H9 (cell line): ENCODE measurements at regions not wholly inside any gene's neighbourhood (a gene's known extent, or its start where the extent isn't known, plus 50 kb on each side); places are given as distances from the start of the nearest gene placed in this dataset.

Experiments
- DNase-seq: peaks from one replicate; pipeline ENCODE4 v3.0.0-alpha.2; 2017
- H2AFZ ChIP-seq: one replicate; pipeline ENCODE4 v1.6.1; 2013; ENCODE audit warnings: mild to moderate bottlenecking, low read length, control low read depth, moderate library complexity
- H2AK5ac ChIP-seq: 2 replicates; pipeline ENCODE4 v1.6.1; 2013; ENCODE audit warnings: low read length, control low read depth, mixed read lengths; ENCODE audit not compliant: insufficient read length
- H2BK120ac ChIP-seq: one replicate; pipeline ENCODE4 v1.6.1; 2013; ENCODE audit warnings: low read depth, mild to moderate bottlenecking, low read length, control low read depth, inconsistent platforms; ENCODE audit not compliant: poor library complexity, severe bottlenecking
- H2BK12ac ChIP-seq: 2 replicates; pipeline ENCODE4 v1.6.1; 2013; ENCODE audit warnings: low read length, control low read depth, mixed read lengths, low read depth; ENCODE audit not compliant: insufficient read length
- H2BK15ac ChIP-seq: 2 replicates; pipeline ENCODE4 v1.6.1; 2013; ENCODE audit warnings: low read depth, low read length, control low read depth
- H2BK20ac ChIP-seq: one replicate; pipeline ENCODE4 v1.6.1; 2013; ENCODE audit warnings: low read depth, mild to moderate bottlenecking, low read length, control low read depth, inconsistent platforms; ENCODE audit not compliant: poor library complexity, severe bottlenecking
- H2BK5ac ChIP-seq: 2 replicates; pipeline ENCODE4 v1.6.1; 2013; ENCODE audit warnings: low read length, control low read depth, mixed read lengths; ENCODE audit not compliant: insufficient read length
- H3K14ac ChIP-seq: 2 replicates; pipeline ENCODE4 v1.6.1; 2013; ENCODE audit warnings: low read length, control low read depth; ENCODE audit not compliant: insufficient read depth
- H3K18ac ChIP-seq: 2 replicates; pipeline ENCODE4 v1.6.1; 2013; ENCODE audit warnings: low read depth, mild to moderate bottlenecking, mixed read lengths, low read length, control low read depth; ENCODE audit not compliant: insufficient read length
- H3K23ac ChIP-seq: 2 replicates; pipeline ENCODE4 v1.6.1; 2013; ENCODE audit warnings: low read length, control low read depth, mixed read lengths, low read depth; ENCODE audit not compliant: insufficient read length
- H3K23me2 ChIP-seq: 2 replicates; pipeline ENCODE4 v1.6.1; 2013; ENCODE audit warnings: low read depth, mild to moderate bottlenecking, mixed read lengths, low read length, control low read depth; ENCODE audit not compliant: insufficient read length, poor library complexity, severe bottlenecking
- H3K27ac ChIP-seq: 2 replicates; pipeline ENCODE4 v1.5.1; 2013; ENCODE audit warnings: low read length, control low read depth, mixed read lengths, low read depth; ENCODE audit not compliant: insufficient read length
- H3K27me3 ChIP-seq: 2 replicates; pipeline ENCODE4 v1.6.1; 2013; ENCODE audit warnings: low read length, control low read depth, inconsistent platforms; ENCODE audit not compliant: insufficient read depth
- H3K4ac ChIP-seq: 2 replicates; pipeline ENCODE4 v1.6.1; 2013; ENCODE audit warnings: low read depth, mild to moderate bottlenecking, control low read depth, inconsistent platforms, low read length, moderate library complexity
- H3K4me1 ChIP-seq: 2 replicates; pipeline ENCODE4 v1.6.1; 2013; ENCODE audit warnings: low read length, control low read depth, inconsistent platforms; ENCODE audit not compliant: insufficient read depth
- H3K4me2 ChIP-seq: 2 replicates; pipeline ENCODE4 v1.6.1; 2013; ENCODE audit warnings: low read length, control low read depth, mixed read lengths; ENCODE audit not compliant: insufficient read length, insufficient read depth
- H3K56ac ChIP-seq: 2 replicates; pipeline ENCODE4 v1.6.1; 2013; ENCODE audit warnings: low read depth, mild to moderate bottlenecking, mixed read lengths, low read length, control low read depth; ENCODE audit not compliant: insufficient read length
- H3K79me1 ChIP-seq: 2 replicates; pipeline ENCODE4 v1.6.1; 2013; ENCODE audit warnings: low read depth, mild to moderate bottlenecking, moderate library complexity, low read length, control low read depth, inconsistent platforms; ENCODE audit not compliant: insufficient read depth, poor library complexity, severe bottlenecking
- H3K79me2 ChIP-seq: 2 replicates; pipeline ENCODE4 v1.6.1; 2013; ENCODE audit warnings: low read length, control low read depth, inconsistent platforms; ENCODE audit not compliant: insufficient read depth
- H3K9ac ChIP-seq: 2 replicates; pipeline ENCODE4 v1.6.1; 2013; ENCODE audit warnings: low read length, control low read depth, mixed read lengths; ENCODE audit not compliant: insufficient read length; ENCODE audit errors: extremely low read depth
- H3K9me3 ChIP-seq: one replicate; pipeline ENCODE4 v1.6.1; 2013; ENCODE audit warnings: low read depth, low read length, inconsistent platforms; ENCODE audit not compliant: control insufficient read depth
- H3T11ph ChIP-seq: one replicate; pipeline ENCODE4 v1.6.1; 2013; ENCODE audit warnings: mild to moderate bottlenecking, low read length, control low read depth, inconsistent platforms
- H4K20me1 ChIP-seq: one replicate; pipeline ENCODE4 v1.6.1; 2013; ENCODE audit not compliant: control insufficient read depth, insufficient read length, insufficient read depth
- H4K5ac ChIP-seq: 2 replicates; pipeline ENCODE4 v1.6.1; 2013; ENCODE audit warnings: low read depth, mild to moderate bottlenecking, mixed read lengths, low read length, control low read depth; ENCODE audit not compliant: insufficient read length
- H4K8ac ChIP-seq: replicated peaks from 2 replicates; pipeline ENCODE4 v1.6.1; 2013; ENCODE audit warnings: low read length, control low read depth, mixed read lengths, low read depth; ENCODE audit not compliant: insufficient read length
- H4K91ac ChIP-seq: 2 replicates; pipeline ENCODE4 v1.6.1; 2013; ENCODE audit warnings: low read depth, mild to moderate bottlenecking, moderate library complexity, mixed read lengths, low read length, control low read depth; ENCODE audit not compliant: insufficient read length
- H3K27ac Mint-ChIP-seq, 3 experiments: 2 replicates in 2 of 3; 3 replicates in 1 of 3; pipeline ENCODE4 v1.8.0; 2020 to 2021; ENCODE audit warnings: mixed read lengths in 3 of 3, mild to moderate bottlenecking in 1 of 3, moderate library complexity in 1 of 3
- H3K27me3 Mint-ChIP-seq: 2 replicates; pipeline ENCODE4 v1.8.0; 2021; ENCODE audit warnings: low read depth, mild to moderate bottlenecking, moderate library complexity, mixed read lengths
- H3K36me3 Mint-ChIP-seq, 3 experiments: 2 replicates in 2 of 3; 3 replicates in 1 of 3; pipeline ENCODE4 v1.8.0; 2020 to 2021; ENCODE audit warnings: low read depth in 3 of 3, mixed read lengths in 3 of 3; ENCODE audit not compliant: insufficient read depth in 1 of 3
- H3K4me1 Mint-ChIP-seq, 2 experiments: 2 replicates each; pipeline ENCODE4 v1.8.0; 2020; ENCODE audit warnings: mixed read lengths in 2 of 2
- H3K4me3 Mint-ChIP-seq, 2 experiments: 2 replicates in 1 of 2; 3 replicates in 1 of 2; pipeline ENCODE4 v1.8.0; 2020 to 2021; ENCODE audit warnings: mild to moderate bottlenecking in 2 of 2, mixed read lengths in 2 of 2, moderate library complexity in 1 of 2
- H3K9me3 Mint-ChIP-seq, 2 experiments: 2 replicates in 1 of 2; 3 replicates in 1 of 2; pipeline ENCODE4 v1.8.0; 2020; ENCODE audit warnings: mild to moderate bottlenecking in 2 of 2, mixed read lengths in 2 of 2, moderate library complexity in 1 of 2
- WGBS: extraction: QIAGEN DNeasy Blood & Tissue Kit; methylation state at CpG from one replicate; pipeline ENCODE4 v1.1.7; 2013; ENCODE audit warnings: missing lambda C conversion rate, low lambda C conversion rate, mixed read lengths; ENCODE audit not compliant: insufficient read length; ENCODE audit errors: extremely low coverage; 5-methylcytosine and 5-hydroxymethylcytosine counted together
- TF ChIP-seq, protein P1 (sequence below): fragments of 200-600 bp; sonication (generic); conservative IDR thresholded peaks from 3 replicates; pipeline ENCODE4 v1.8.0; 2021; ENCODE audit warnings: antibody characterized with exemption, mild to moderate bottlenecking

DNA sequence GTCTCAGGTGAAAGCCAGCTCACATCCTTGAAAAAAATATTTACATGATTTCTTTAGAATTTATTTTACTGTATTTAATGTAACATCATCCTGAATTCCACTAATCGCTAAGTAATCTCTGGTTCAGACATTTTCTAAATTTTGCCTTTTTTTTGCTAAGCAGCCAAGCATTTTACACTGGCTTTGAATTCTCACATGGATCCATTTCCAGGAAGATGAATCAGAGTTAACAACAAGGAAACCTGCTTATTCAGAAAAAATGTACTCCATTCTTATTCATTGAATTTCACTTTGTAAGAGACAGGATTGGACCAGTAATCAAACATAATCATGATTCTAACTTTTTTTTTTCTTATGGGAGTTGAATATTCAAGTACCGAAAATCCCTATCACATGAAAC, 1785.1 kb upstream of the FLRT2 start:
- H3K4me1 ChIP-seq: no peaks in the 10 kb centered on the region
- TF ChIP-seq, protein P1, sequence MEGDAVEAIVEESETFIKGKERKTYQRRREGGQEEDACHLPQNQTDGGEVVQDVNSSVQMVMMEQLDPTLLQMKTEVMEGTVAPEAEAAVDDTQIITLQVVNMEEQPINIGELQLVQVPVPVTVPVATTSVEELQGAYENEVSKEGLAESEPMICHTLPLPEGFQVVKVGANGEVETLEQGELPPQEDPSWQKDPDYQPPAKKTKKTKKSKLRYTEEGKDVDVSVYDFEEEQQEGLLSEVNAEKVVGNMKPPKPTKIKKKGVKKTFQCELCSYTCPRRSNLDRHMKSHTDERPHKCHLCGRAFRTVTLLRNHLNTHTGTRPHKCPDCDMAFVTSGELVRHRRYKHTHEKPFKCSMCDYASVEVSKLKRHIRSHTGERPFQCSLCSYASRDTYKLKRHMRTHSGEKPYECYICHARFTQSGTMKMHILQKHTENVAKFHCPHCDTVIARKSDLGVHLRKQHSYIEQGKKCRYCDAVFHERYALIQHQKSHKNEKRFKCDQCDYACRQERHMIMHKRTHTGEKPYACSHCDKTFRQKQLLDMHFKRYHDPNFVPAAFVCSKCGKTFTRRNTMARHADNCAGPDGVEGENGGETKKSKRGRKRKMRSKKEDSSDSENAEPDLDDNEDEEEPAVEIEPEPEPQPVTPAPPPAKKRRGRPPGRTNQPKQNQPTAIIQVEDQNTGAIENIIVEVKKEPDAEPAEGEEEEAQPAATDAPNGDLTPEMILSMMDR: no peak
- H3K79me1 ChIP-seq: no peaks in the 10 kb centered on the region
- no peak overlapping the region for H2AK5ac ChIP-seq
- H4K5ac ChIP-seq: no peak overlapping the region
- H3K4me2 ChIP-seq: no peak overlapping the region
- no peak overlapping the region for H3T11ph ChIP-seq
- no peak overlapping the region for H2BK120ac ChIP-seq
- peaks cover 0 to 4% of the 10 kb centered on the region in 2 experiments; a peak in 1 of 5 replicates for H3K9me3 Mint-ChIP-seq
- no peak for DNase-seq
- no peaks in the 10 kb centered on the region for H3K9me3 ChIP-seq
- H2AFZ ChIP-seq: no peak overlapping the region
- no peak overlapping the region for H3K14ac ChIP-seq
- H3K4ac ChIP-seq: no peak overlapping the region
- no peaks in the 10 kb centered on the region for H3K27me3 Mint-ChIP-seq
- no peak overlapping the region for H2BK15ac ChIP-seq
- no peak overlapping the region for H2BK20ac ChIP-seq
- H3K27ac Mint-ChIP-seq: no peak overlapping the region
- H2BK12ac ChIP-seq: no peak overlapping the region
- no peaks in the 10 kb centered on the region for H4K20me1 ChIP-seq
- no peak overlapping the region for H3K56ac ChIP-seq
- no peak overlapping the region for H2BK5ac ChIP-seq
- WGBS: no CpG with 5 or more reads among the region's 2 CpGs
- no peaks in the 10 kb centered on the region for H3K36me3 Mint-ChIP-seq
- H3K4me3 Mint-ChIP-seq: no peak overlapping the region
- H4K91ac ChIP-seq: no peak overlapping the region
- H3K27ac ChIP-seq: no peak overlapping the region
- H3K79me2 ChIP-seq: no peaks in the 10 kb centered on the region
- no peak overlapping the region for H3K18ac ChIP-seq
- no peaks in the 10 kb centered on the region for H3K4me1 Mint-ChIP-seq
- H3K27me3 ChIP-seq: no peaks in the 10 kb centered on the region
- no peak overlapping the region for H4K8ac ChIP-seq
- H3K23me2 ChIP-seq: no peaks in the 10 kb centered on the region
- no peak overlapping the region for H3K23ac ChIP-seq
- H3K9ac ChIP-seq: no peak overlapping the region
